B cell (primary cell): ENCODE measurements at regions not wholly inside any gene's neighbourhood (a gene's known extent, or its start where the extent isn't known, plus 50 kb on each side); places are given as distances from the start of the nearest gene placed in this dataset.

Source experiments
- ATAC-seq: fragments of 200-7000 bp; cut with Tn5 transposase; one replicate; pipeline ENCODE4 v1.10.0; 2021; ENCODE audit warnings: low read depth, mild to moderate bottlenecking, moderate number of reproducible peaks, moderate library complexity
- CTCF ChIA-PET: fragments of 350-600 bp; sonication (Branson Sonifier 250); formaldehyde crosslinking; loops from one replicate; lab custom pipeline; 2021; ENCODE audit warnings: antibody characterized with exemption, inconsistent platforms; lab: Charles Lee
- POLR2A ChIA-PET: fragments of 350-600 bp; sonication (Branson Sonifier 250); formaldehyde crosslinking; loops from one replicate; lab custom pipeline; 2021; ENCODE audit warnings: antibody characterized with exemption; lab: Charles Lee
- DNase-seq: peaks from one replicate; pipeline ENCODE4 v3.0.0; 2013
- H2AFZ ChIP-seq: 2 replicates; pipeline ENCODE4 v1.6.1; 2012; ENCODE audit warnings: mild to moderate bottlenecking, low read depth, low read length; ENCODE audit not compliant: insufficient read depth, poor library complexity, severe bottlenecking
- H3K27ac ChIP-seq, 2 donors: 1 replicate in 1 of 2; 2 replicates in 1 of 2; pipeline ENCODE4 v1.5.1; 2012 to 2013; ENCODE audit warnings: low read length in 2 of 2, mild to moderate bottlenecking in 2 of 2, moderate library complexity in 1 of 2
- H3K27me3 ChIP-seq, 4 experiments: fragments of 200-600 bp in 1 of 4; sonication (generic) in 1 of 4; replicated peaks in 1 of 4; 1 replicate in 2 of 4; 2 replicates in 2 of 4; pipeline versions ENCODE4 v1.6.1 to v1.7.0; 2013 to 2016; ENCODE audit warnings: low read length in 3 of 4, mild to moderate bottlenecking in 2 of 4, mixed read lengths in 1 of 4, moderate library complexity in 1 of 4; ENCODE audit not compliant: insufficient read depth in 4 of 4, control insufficient read depth in 3 of 4; ENCODE audit errors: control extremely low read depth in 1 of 4
- H3K36me3 ChIP-seq, 2 experiments: replicated peaks in 1 of 2; 1 replicate in 1 of 2; 2 replicates in 1 of 2; pipeline versions ENCODE4 v1.6.1 to v1.7.1; 2013; ENCODE audit warnings: low read length in 1 of 2; ENCODE audit not compliant: insufficient read depth in 2 of 2, control insufficient read depth in 1 of 2; ENCODE audit errors: control extremely low read depth in 1 of 2, extremely low read depth in 1 of 2
- H3K4me1 ChIP-seq, 2 donors: fragments of 200-600 bp in 1 of 2; sonication (generic) in 1 of 2; 1 replicate in 1 of 2; 2 replicates in 1 of 2; pipeline versions ENCODE4 v1.5.1 to v1.6.1; 2013 to 2017; ENCODE audit warnings: low read length in 2 of 2; ENCODE audit not compliant: control insufficient read depth in 2 of 2, insufficient read depth in 2 of 2
- H3K4me2 ChIP-seq: replicated peaks from 2 replicates; pipeline ENCODE3; 2012; ENCODE audit warnings: mild to moderate bottlenecking, low read depth, low read length; ENCODE audit not compliant: poor library complexity, severe bottlenecking
- H3K4me3 ChIP-seq, 5 experiments: fragments of 200-600 bp in 1 of 5; sonication (generic) in 1 of 5; 1 replicate in 3 of 5; 2 replicates in 2 of 5; pipeline versions ENCODE4 v1.5.1 to v1.7.0; 2011 to 2016; ENCODE audit warnings: low read length in 4 of 5, mild to moderate bottlenecking in 4 of 5, low read depth in 2 of 5, control low read depth in 1 of 5, moderate library complexity in 1 of 5; ENCODE audit not compliant: insufficient read depth in 1 of 5; ENCODE audit errors: control extremely low read depth in 1 of 5, extremely low read depth in 1 of 5
- H3K79me2 ChIP-seq: fragments of 200-600 bp; sonication (generic); one replicate; pipeline ENCODE4 v1.6.0; 2016; ENCODE audit warnings: low read length; ENCODE audit not compliant: control insufficient read depth, insufficient read depth
- H3K9ac ChIP-seq: fragments of 200-600 bp; sonication (generic); 2 replicates; pipeline ENCODE4 v1.6.1; 2017; ENCODE audit warnings: mild to moderate bottlenecking, low read length, moderate library complexity
- H3K9me3 ChIP-seq, 3 donors: one replicate each; pipeline versions ENCODE4 v1.6.1 to v1.7.1; 2013; ENCODE audit warnings: low read length in 2 of 3; ENCODE audit not compliant: control insufficient read depth in 2 of 3, insufficient read depth in 1 of 3; ENCODE audit errors: control extremely low read depth in 1 of 3
- H4K20me1 ChIP-seq: 2 replicates; pipeline ENCODE4 v1.6.0; 2012; ENCODE audit warnings: mild to moderate bottlenecking, low read length; ENCODE audit not compliant: insufficient read depth, control insufficient read depth, poor library complexity, severe bottlenecking
- H3K27ac Mint-ChIP-seq: one replicate; pipeline ENCODE4 v1.8.0; 2021; ENCODE audit warnings: mixed read lengths
- H3K27me3 Mint-ChIP-seq: one replicate; pipeline ENCODE4 v1.8.0; 2021; ENCODE audit warnings: mixed read lengths
- H3K4me1 Mint-ChIP-seq: one replicate; pipeline ENCODE4 v1.8.0; 2021; ENCODE audit warnings: mixed read lengths
- H3K4me3 Mint-ChIP-seq: one replicate; pipeline ENCODE4 v1.8.0; 2021; ENCODE audit warnings: mixed read lengths
- H3K9me3 Mint-ChIP-seq: one replicate; pipeline ENCODE4 v1.8.0; 2022; ENCODE audit warnings: mixed read lengths; ENCODE audit not compliant: insufficient read depth
- CTCF ChIP-seq: fragments of 200-600 bp; IDR thresholded peaks from one replicate; pipeline ENCODE4 v1.8.0; 2022; ENCODE audit warnings: antibody characterized with exemption, mild to moderate bottlenecking
- EZH2 ChIP-seq: IDR thresholded peaks from 2 replicates; pipeline ENCODE4 v1.6.1; 2012; ENCODE audit warnings: borderline replicate concordance, low read depth, mild to moderate bottlenecking, moderate library complexity, low read length; ENCODE audit not compliant: insufficient read depth, poor library complexity, severe bottlenecking
- WGBS: methylation state at CpG from one replicate; pipeline ENCODE4 v1.1.5; 2013; ENCODE audit warnings: missing lambda C conversion rate; ENCODE audit not compliant: insufficient coverage; 5-methylcytosine and 5-hydroxymethylcytosine counted together
- intact Hi-C: fragments of 100-400 bp; cut with micrococcal nuclease; formaldehyde crosslinking; loops from one replicate; pipeline ENCODE4 v1.10.0; 2022

GRCh38 chr6:163646866-163647265, 232.3 kb downstream of the QKI start:
- H2AFZ ChIP-seq, result no peak overlapping the region

GRCh38 chr6:163646133-163646532, 231.6 kb downstream of the QKI start:
- H3K4me1 Mint-ChIP-seq, result no peaks in the 10 kb centered on the region
- no peak overlapping the region for H3K27ac Mint-ChIP-seq
- no peak overlapping the region for H3K4me3 ChIP-seq
- H3K9ac ChIP-seq, result no peak overlapping the region
- H3K9me3 Mint-ChIP-seq, result no peaks in the 10 kb centered on the region
- no peak overlapping the region for H3K27ac ChIP-seq
- no peaks in the 10 kb centered on the region for H3K4me1 ChIP-seq
- no peak overlapping the region for H3K4me3 Mint-ChIP-seq
- CTCF ChIA-PET, result no interaction called here
- WGBS, result 81% methylated on average over 4 of the region's 9 CpGs
- intact Hi-C loops, result no loop called here
- DNase-seq, result no peak
- no peaks in the 10 kb centered on the region for H3K79me2 ChIP-seq
- no peaks in the 10 kb centered on the region for H4K20me1 ChIP-seq
- POLR2A ChIA-PET, result no interaction called here
- no peak overlapping the region for H3K4me2 ChIP-seq
- H3K9me3 ChIP-seq, result no peaks in the 10 kb centered on the region
- ATAC-seq, result no peak
- H3K27me3 ChIP-seq, result peaks cover 0 to 2% (median 0%) of the 10 kb centered on the region in 4 experiments
- H3K27me3 Mint-ChIP-seq, result peaks cover 3% of the 10 kb centered on the region
- TF ChIP-seq CTCF, result no peak
- TF ChIP-seq EZH2, result no peak
- H3K36me3 ChIP-seq, result no peaks in the 10 kb centered on the region
- H2AFZ ChIP-seq, result no peak overlapping the region

More at GRCh38 chr6:163646866-163647265, 232.3 kb downstream of the QKI start:
- Histone ChIP-seq H4K20me1 (no peaks in the 10 kb centered on the region), H3K4me3 (no peak overlapping the region), H3K27ac (no peak overlapping the region), H3K27me3 (peaks cover 0 to 2% (median 0%) of the 10 kb centered on the region in 4 experiments), H3K79me2 (no peaks in the 10 kb centered on the region), H3K36me3 (no peaks in the 10 kb centered on the region), H3K9ac (no peak overlapping the region), H3K4me2 (no peak overlapping the region), H3K9me3 (no peaks in the 10 kb centered on the region), H3K4me1 (no peaks in the 10 kb centered on the region)
- H3K4me3 Mint-ChIP-seq, result no peak overlapping the region
- H3K4me1 Mint-ChIP-seq, result no peaks in the 10 kb centered on the region
- intact Hi-C loops, result no loop called here
- ChIA-PET POLR2A (no interaction called here), CTCF (no interaction called here)
- WGBS, result 88% methylated on average over 3 of the region's 3 CpGs
- ATAC-seq (no peak), DNase-seq (no peak)
- no peak overlapping the region for H3K27ac Mint-ChIP-seq
- H3K27me3 Mint-ChIP-seq, result peaks cover 3% of the 10 kb centered on the region
- TF ChIP-seq EZH2, result no peak
- no peak for TF ChIP-seq CTCF
- no peaks in the 10 kb centered on the region for H3K9me3 Mint-ChIP-seq
